ENCODE measurements at regions not wholly inside any gene's neighbourhood (a gene's known extent, or its start where the extent isn't known, plus 50 kb on each side); places are given as distances from the start of the nearest gene placed in this dataset.

DNA sequence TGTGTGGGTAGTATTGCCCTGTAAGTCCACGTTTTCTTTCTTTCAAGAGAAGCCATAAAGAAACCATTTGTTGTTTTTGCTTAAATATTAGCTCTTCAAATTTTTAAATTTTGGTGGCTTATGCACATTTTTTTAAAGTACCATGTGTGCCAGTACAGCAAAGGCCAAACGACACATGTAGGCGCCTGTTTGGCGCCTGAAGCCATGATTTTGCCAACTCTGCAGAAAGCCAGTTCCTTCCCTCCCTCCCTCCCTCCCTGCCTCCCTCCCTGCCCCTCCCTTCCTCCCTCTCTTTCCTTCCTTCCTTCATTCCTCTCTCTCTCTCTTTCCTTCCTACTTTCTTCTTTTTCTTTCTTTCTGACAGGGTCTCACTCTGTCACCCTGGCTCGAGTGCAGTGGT, 65.9 kb upstream of the LIMCH1 start:
- Histone ChIP-seq H3K9me3 (ENCODE audit: low read length) (no peaks in the 10 kb centered on the region), H4K20me1 (ENCODE audit: insufficient read depth, low read length) (no peaks in the 10 kb centered on the region), H3K4me3 (ENCODE audit: low read depth, low read length, poor library complexity, severe bottlenecking) (no peak overlapping the region), H3K4me1 (ENCODE audit: insufficient read depth, low read length, poor library complexity, severe bottlenecking) (no peaks in the 10 kb centered on the region), H3K79me2 (ENCODE audit: insufficient read depth, low read depth, low read length) (no peaks in the 10 kb centered on the region), H3K9me2 (ENCODE audit: insufficient read depth, low read length) (no peaks in the 10 kb centered on the region), H3K4me2 (ENCODE audit: low read length) (no peak overlapping the region), H3K27ac (ENCODE audit: low read depth, low read length, poor library complexity, severe bottlenecking) (no peak overlapping the region), H2AFZ (ENCODE audit: low read length) (no peak overlapping the region), H3K36me3 (ENCODE audit: insufficient read depth, low read length) (no peaks in the 10 kb centered on the region)
- ChIA-PET CTCF (ENCODE audit: unreplicated experiment) (no interaction called here), POLR2A (interaction anchor here (0.8 to 1.0 kb wide), 3 partner anchors 8 to 1050 kb away, joined by 3 to 6 read pairs (median 4); no protein-coding TSS in a partner anchor)
- no TSS peak for BruUV-seq (replicated peaks)
- intact Hi-C loops (cut with micrococcal nuclease; ENCODE audit: unreplicated experiment): no loop called here
- TF ChIP-seq, protein P1, sequence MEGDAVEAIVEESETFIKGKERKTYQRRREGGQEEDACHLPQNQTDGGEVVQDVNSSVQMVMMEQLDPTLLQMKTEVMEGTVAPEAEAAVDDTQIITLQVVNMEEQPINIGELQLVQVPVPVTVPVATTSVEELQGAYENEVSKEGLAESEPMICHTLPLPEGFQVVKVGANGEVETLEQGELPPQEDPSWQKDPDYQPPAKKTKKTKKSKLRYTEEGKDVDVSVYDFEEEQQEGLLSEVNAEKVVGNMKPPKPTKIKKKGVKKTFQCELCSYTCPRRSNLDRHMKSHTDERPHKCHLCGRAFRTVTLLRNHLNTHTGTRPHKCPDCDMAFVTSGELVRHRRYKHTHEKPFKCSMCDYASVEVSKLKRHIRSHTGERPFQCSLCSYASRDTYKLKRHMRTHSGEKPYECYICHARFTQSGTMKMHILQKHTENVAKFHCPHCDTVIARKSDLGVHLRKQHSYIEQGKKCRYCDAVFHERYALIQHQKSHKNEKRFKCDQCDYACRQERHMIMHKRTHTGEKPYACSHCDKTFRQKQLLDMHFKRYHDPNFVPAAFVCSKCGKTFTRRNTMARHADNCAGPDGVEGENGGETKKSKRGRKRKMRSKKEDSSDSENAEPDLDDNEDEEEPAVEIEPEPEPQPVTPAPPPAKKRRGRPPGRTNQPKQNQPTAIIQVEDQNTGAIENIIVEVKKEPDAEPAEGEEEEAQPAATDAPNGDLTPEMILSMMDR (conservative IDR thresholded peaks at IDR 0.05; ENCODE audit: low read length): no peak
- no peak for TF ChIP-seq EZH2phosphoT487 (IDR thresholded peaks at IDR 0.05; ENCODE audit: borderline replicate concordance, low read depth, low read length)
- no peak for DNase-seq (ENCODE audit: low spot score)

DNA sequence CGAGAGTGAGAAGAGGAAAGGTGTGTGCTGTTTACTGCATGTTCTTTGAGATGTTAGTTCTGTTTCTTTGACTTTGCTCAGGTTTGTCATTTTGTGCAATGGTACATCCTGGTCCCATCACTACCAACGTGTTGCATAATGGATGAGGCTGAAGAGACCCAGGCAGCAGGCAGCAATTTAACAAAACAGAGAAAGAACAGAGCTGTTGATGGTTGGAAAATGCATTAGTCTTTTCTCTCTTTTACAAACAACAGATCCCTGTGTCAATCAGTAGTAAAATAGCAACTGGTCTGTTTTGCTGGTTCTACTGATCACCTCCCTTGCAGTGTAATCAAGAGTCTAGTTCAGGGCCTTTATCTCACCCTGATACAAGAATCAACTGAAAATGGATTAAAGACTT, 64.8 kb upstream of the LIMCH1 start:
- no TSS peak for BruUV-seq (replicated peaks)
- intact Hi-C loops (cut with micrococcal nuclease; ENCODE audit: unreplicated experiment): no loop called here
- no peak overlapping the region for H3K4me3 ChIP-seq (ENCODE audit: low read depth, low read length, poor library complexity, severe bottlenecking)
- CTCF ChIA-PET (ENCODE audit: unreplicated experiment): no interaction called here
- no peak for DNase-seq (ENCODE audit: low spot score)
- no peaks in the 10 kb centered on the region for H3K9me2 ChIP-seq (ENCODE audit: insufficient read depth, low read length)
- H3K4me1 ChIP-seq (ENCODE audit: insufficient read depth, low read length, poor library complexity, severe bottlenecking): no peaks in the 10 kb centered on the region
- no peaks in the 10 kb centered on the region for H3K79me2 ChIP-seq (ENCODE audit: insufficient read depth, low read depth, low read length)
- no peak for TF ChIP-seq EZH2phosphoT487 (IDR thresholded peaks at IDR 0.05; ENCODE audit: borderline replicate concordance, low read depth, low read length)
- TF ChIP-seq, protein P1 (conservative IDR thresholded peaks at IDR 0.05; ENCODE audit: low read length): no peak
- POLR2A ChIA-PET: no interaction called here
- no peaks in the 10 kb centered on the region for H3K9me3 ChIP-seq (ENCODE audit: low read length)
- H4K20me1 ChIP-seq (ENCODE audit: insufficient read depth, low read length): no peaks in the 10 kb centered on the region
- H3K27ac ChIP-seq (ENCODE audit: low read depth, low read length, poor library complexity, severe bottlenecking): no peak overlapping the region
- H3K4me2 ChIP-seq (ENCODE audit: low read length): no peak overlapping the region
- H2AFZ ChIP-seq (ENCODE audit: low read length): no peak overlapping the region
- H3K36me3 ChIP-seq (ENCODE audit: insufficient read depth, low read length): no peaks in the 10 kb centered on the region

DNA sequence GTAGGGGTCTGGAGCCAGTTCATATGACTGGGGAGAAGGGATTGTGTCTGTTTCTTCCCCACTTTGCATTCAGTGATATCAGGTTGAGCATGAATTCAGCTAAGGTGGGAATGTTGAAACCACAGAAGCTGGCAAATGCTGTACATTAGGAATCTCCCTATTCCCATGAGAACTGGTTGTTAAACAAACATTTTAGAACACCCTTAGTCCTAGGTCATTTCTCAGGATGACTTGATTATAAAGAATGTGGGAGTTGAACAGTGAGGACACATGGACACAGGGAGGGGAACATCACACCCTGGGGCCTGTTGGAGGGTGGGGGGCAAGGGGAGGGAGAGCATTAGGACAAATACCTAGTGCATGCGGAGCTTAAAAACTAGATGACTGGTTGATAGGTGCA, 62.6 kb upstream of the LIMCH1 start:
- Histone ChIP-seq H3K9me2 (ENCODE audit: insufficient read depth, low read length) (no peaks in the 10 kb centered on the region), H3K4me2 (ENCODE audit: low read length) (no peak overlapping the region), H3K27ac (ENCODE audit: low read depth, low read length, poor library complexity, severe bottlenecking) (no peak overlapping the region), H3K79me2 (ENCODE audit: insufficient read depth, low read depth, low read length) (no peaks in the 10 kb centered on the region), H3K36me3 (ENCODE audit: insufficient read depth, low read length) (no peaks in the 10 kb centered on the region), H4K20me1 (ENCODE audit: insufficient read depth, low read length) (no peaks in the 10 kb centered on the region), H2AFZ (ENCODE audit: low read length) (no peak overlapping the region), H3K4me3 (ENCODE audit: low read depth, low read length, poor library complexity, severe bottlenecking) (no peak overlapping the region), H3K4me1 (ENCODE audit: insufficient read depth, low read length, poor library complexity, severe bottlenecking) (no peaks in the 10 kb centered on the region), H3K9me3 (ENCODE audit: low read length) (no peaks in the 10 kb centered on the region)
- ChIA-PET CTCF (ENCODE audit: unreplicated experiment) (no interaction called here), POLR2A (no interaction called here)
- DNase-seq (ENCODE audit: low spot score): no peak
- BruUV-seq (replicated peaks): no TSS peak
- TF ChIP-seq EZH2phosphoT487 (IDR thresholded peaks at IDR 0.05; ENCODE audit: borderline replicate concordance, low read depth, low read length): no peak
- TF ChIP-seq, protein P1 (conservative IDR thresholded peaks at IDR 0.05; ENCODE audit: low read length): no peak
- intact Hi-C loops (cut with micrococcal nuclease; ENCODE audit: unreplicated experiment): no loop called here

Data from OCI-LY7 (cell line).